Endodermal cell (in vitro differentiated cells): ENCODE measurements at regions not wholly inside any gene's neighbourhood (a gene's known extent, or its start where the extent isn't known, plus 50 kb on each side); places are given as distances from the start of the nearest gene placed in this dataset.

ENCODE experiments used
- DNase-seq: peaks from one replicate; pipeline ENCODE4 v3.0.0-alpha.2; 2017
- H3K27ac ChIP-seq: 2 replicates; pipeline ENCODE4 v1.5.1; 2013; ENCODE audit warnings: mild to moderate bottlenecking, low read depth, low read length, moderate library complexity
- H3K27me3 ChIP-seq: 2 replicates; pipeline ENCODE4 v1.6.1; 2013; ENCODE audit warnings: mild to moderate bottlenecking, low read length, moderate library complexity; ENCODE audit not compliant: insufficient read depth, control insufficient read depth, poor library complexity, severe bottlenecking
- H3K36me3 ChIP-seq: 2 replicates; pipeline ENCODE4 v1.7.0; 2013; ENCODE audit warnings: mild to moderate bottlenecking, low read length, moderate library complexity; ENCODE audit not compliant: control insufficient read depth, insufficient read depth
- H3K4me1 ChIP-seq: one replicate; pipeline ENCODE4 v1.7.0; 2013; ENCODE audit warnings: low read length; ENCODE audit not compliant: control insufficient read depth, insufficient read depth
- H3K4me3 ChIP-seq: 2 replicates; pipeline ENCODE4 v1.5.1; 2013; ENCODE audit warnings: mild to moderate bottlenecking, low read length, moderate library complexity
- H3K9ac ChIP-seq: 2 replicates; pipeline ENCODE4 v1.6.1; 2013; ENCODE audit warnings: mild to moderate bottlenecking, low read length, moderate library complexity; ENCODE audit not compliant: poor library complexity, severe bottlenecking; ENCODE audit errors: extremely low read depth
- H3K9me3 ChIP-seq: 2 replicates; pipeline ENCODE4 v1.6.1; 2013; ENCODE audit warnings: mild to moderate bottlenecking, low read length, moderate library complexity; ENCODE audit not compliant: control insufficient read depth
- H3K27ac Mint-ChIP-seq: 2 replicates; pipeline ENCODE4 v1.8.0; 2020; ENCODE audit warnings: mixed read lengths
- H3K27me3 Mint-ChIP-seq: 2 replicates; pipeline ENCODE4 v1.8.0; 2021; ENCODE audit warnings: mild to moderate bottlenecking, mixed read lengths; ENCODE audit not compliant: insufficient read depth
- H3K36me3 Mint-ChIP-seq: 2 replicates; pipeline ENCODE4 v1.8.0; 2020; ENCODE audit warnings: low read depth, mixed read lengths
- H3K4me1 Mint-ChIP-seq: 2 replicates; pipeline ENCODE4 v1.8.0; 2020; ENCODE audit warnings: mixed read lengths
- H3K4me3 Mint-ChIP-seq: 2 replicates; pipeline ENCODE4 v1.8.0; 2020; ENCODE audit warnings: mild to moderate bottlenecking, moderate library complexity, mixed read lengths
- H3K9me3 Mint-ChIP-seq: 2 replicates; pipeline ENCODE4 v1.8.0; 2020; ENCODE audit warnings: mild to moderate bottlenecking, mixed read lengths
- TF ChIP-seq, protein P1 (sequence below): fragments of 200-600 bp; sonication (generic); conservative IDR thresholded peaks from 2 replicates; pipeline ENCODE4 v1.5.0; 2021; ENCODE audit warnings: antibody characterized with exemption, mild to moderate bottlenecking

DNA sequence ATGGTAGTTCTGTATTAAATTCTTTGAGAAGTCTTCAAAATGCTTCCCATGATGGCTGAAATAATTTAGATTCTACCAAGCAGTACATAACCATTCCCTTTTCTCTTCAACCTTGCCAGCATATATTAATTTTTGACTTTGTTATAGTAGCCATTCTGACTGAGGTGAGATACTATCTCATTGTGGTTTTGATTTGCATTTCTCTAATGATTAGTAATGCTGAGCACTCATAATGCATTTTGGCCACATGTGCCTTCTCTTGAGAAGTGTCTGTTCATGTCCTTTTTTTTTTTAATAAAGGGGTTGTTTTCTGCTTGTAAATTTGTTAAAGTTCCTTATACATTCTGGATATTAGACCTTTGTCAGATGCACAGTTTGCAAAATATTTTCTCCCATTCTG, 173.9 kb downstream of the CALCRL start:
- TF ChIP-seq, protein P1, sequence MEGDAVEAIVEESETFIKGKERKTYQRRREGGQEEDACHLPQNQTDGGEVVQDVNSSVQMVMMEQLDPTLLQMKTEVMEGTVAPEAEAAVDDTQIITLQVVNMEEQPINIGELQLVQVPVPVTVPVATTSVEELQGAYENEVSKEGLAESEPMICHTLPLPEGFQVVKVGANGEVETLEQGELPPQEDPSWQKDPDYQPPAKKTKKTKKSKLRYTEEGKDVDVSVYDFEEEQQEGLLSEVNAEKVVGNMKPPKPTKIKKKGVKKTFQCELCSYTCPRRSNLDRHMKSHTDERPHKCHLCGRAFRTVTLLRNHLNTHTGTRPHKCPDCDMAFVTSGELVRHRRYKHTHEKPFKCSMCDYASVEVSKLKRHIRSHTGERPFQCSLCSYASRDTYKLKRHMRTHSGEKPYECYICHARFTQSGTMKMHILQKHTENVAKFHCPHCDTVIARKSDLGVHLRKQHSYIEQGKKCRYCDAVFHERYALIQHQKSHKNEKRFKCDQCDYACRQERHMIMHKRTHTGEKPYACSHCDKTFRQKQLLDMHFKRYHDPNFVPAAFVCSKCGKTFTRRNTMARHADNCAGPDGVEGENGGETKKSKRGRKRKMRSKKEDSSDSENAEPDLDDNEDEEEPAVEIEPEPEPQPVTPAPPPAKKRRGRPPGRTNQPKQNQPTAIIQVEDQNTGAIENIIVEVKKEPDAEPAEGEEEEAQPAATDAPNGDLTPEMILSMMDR = no peak
- Histone ChIP-seq H3K9me3 (no peaks in the 10 kb centered on the region), H3K27me3 (no peaks in the 10 kb centered on the region), H3K4me3 (no peak overlapping the region), H3K36me3 (no peaks in the 10 kb centered on the region), H3K27ac (no peak overlapping the region), H3K9ac (no peak overlapping the region), H3K4me1 (no peaks in the 10 kb centered on the region)
- Mint-ChIP-seq H3K4me1 (no peaks in the 10 kb centered on the region), H3K9me3 (no peaks in the 10 kb centered on the region), H3K27me3 (no peaks in the 10 kb centered on the region), H3K4me3 (no peak overlapping the region), H3K36me3 (no peaks in the 10 kb centered on the region), H3K27ac (no peak overlapping the region)
- no peak for DNase-seq

DNA sequence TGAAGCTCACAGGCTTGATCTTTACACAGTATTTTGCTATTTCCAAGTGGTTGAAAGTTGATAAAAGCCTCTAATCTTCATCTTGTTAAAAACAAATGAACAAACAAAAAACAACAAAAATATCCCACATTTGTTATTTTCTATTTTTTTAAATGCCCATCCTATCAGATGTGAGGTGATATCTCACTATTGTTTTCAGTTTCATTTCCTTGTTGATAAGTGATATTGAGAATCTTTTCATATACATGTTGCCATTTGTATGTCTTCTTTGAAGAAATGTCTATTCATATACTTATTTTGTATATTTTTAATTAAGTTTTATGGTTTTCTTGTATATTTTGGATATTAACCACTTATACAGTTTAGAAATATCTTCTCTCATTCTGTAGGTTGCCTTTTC, 175.8 kb downstream of the CALCRL start:
- H3K27me3 Mint-ChIP-seq = no peaks in the 10 kb centered on the region
- Histone ChIP-seq H3K9me3 (no peaks in the 10 kb centered on the region), H3K4me1 (no peaks in the 10 kb centered on the region), H3K36me3 (no peaks in the 10 kb centered on the region), H3K4me3 (no peak overlapping the region), H3K27ac (no peak overlapping the region), H3K27me3 (no peaks in the 10 kb centered on the region), H3K9ac (no peak overlapping the region)
- H3K9me3 Mint-ChIP-seq = no peaks in the 10 kb centered on the region
- DNase-seq = no peak
- no peaks in the 10 kb centered on the region for H3K36me3 Mint-ChIP-seq
- no peak overlapping the region for H3K27ac Mint-ChIP-seq
- no peaks in the 10 kb centered on the region for H3K4me1 Mint-ChIP-seq
- no peak overlapping the region for H3K4me3 Mint-ChIP-seq
- TF ChIP-seq, protein P1 = no peak

DNA sequence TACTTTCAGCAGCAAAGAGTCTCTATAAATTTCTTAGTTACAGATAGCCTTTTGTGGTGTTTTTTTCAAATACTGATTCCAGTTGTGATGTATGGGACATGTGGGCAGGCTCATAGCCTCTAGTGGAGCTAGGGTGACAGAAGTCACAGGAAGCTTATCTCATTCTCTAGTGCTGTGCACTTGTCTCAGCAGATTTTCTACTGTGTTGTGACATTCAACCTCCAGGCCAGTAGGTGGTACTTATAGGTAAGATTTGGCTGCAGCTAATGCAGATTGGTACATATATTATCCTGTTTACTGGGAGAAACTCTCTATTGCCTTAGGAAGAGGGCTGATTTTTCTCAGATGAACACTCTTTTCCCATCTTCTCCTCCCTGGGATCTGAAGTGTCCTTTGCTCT, 176.2 kb downstream of the CALCRL start:
- Histone ChIP-seq H3K9me3 (no peaks in the 10 kb centered on the region), H3K27ac (no peak overlapping the region), H3K36me3 (no peaks in the 10 kb centered on the region), H3K9ac (no peak overlapping the region), H3K4me3 (no peak overlapping the region), H3K27me3 (no peaks in the 10 kb centered on the region), H3K4me1 (no peaks in the 10 kb centered on the region)
- TF ChIP-seq, protein P1 = peak; percentile 37
- no peak overlapping the region for H3K27ac Mint-ChIP-seq
- no peaks in the 10 kb centered on the region for H3K27me3 Mint-ChIP-seq
- H3K36me3 Mint-ChIP-seq = no peaks in the 10 kb centered on the region
- DNase-seq = no peak
- H3K4me1 Mint-ChIP-seq = no peaks in the 10 kb centered on the region
- no peak overlapping the region for H3K4me3 Mint-ChIP-seq
- H3K9me3 Mint-ChIP-seq = no peaks in the 10 kb centered on the region
